ENCODE measurements at regions not wholly inside any gene's neighbourhood (a gene's known extent, or its start where the extent isn't known, plus 50 kb on each side); places are given as distances from the start of the nearest gene placed in this dataset.

- TF ChIP-seq CTCF (IDR thresholded peaks at IDR 0.05; ENCODE audit: low read depth, low read length, missing control alignments): no peak
- DNase-seq (ENCODE audit: extremely low read depth, low read depth): no peak
- H3K4me3 ChIP-seq (replicated peaks; ENCODE audit: low read depth, low read length): no peak overlapping the region
These were observed 258.5 kb upstream of the DDX18 start for GRCh38 chr2:117555965-117556364.

- DNase-seq (ENCODE audit: extremely low read depth, low read depth): no peak
- TF ChIP-seq CTCF (IDR thresholded peaks at IDR 0.05; ENCODE audit: low read depth, low read length, missing control alignments): no peak
- no peak overlapping the region for H3K4me3 ChIP-seq (replicated peaks; ENCODE audit: low read depth, low read length)
These were observed 256.9 kb upstream of the DDX18 start for GRCh38 chr2:117557626-117558025.

- no peak overlapping the region for H3K4me3 ChIP-seq (replicated peaks; ENCODE audit: low read depth, low read length)
- no peak for DNase-seq (ENCODE audit: extremely low read depth, low read depth)
- no peak for TF ChIP-seq CTCF (IDR thresholded peaks at IDR 0.05; ENCODE audit: low read depth, low read length, missing control alignments)
These were observed 251.8 kb upstream of the DDX18 start for GRCh38 chr2:117562654-117563053.

GRCh38 chr2:117571590-117572349 is 242.7 kb upstream of the DDX18 start:
- no peak for TF ChIP-seq CTCF (IDR thresholded peaks at IDR 0.05; ENCODE audit: low read depth, low read length, missing control alignments)
- H3K4me3 ChIP-seq (replicated peaks; ENCODE audit: low read depth, low read length): no peak overlapping the region
- no peak for DNase-seq (ENCODE audit: extremely low read depth, low read depth)

- TF ChIP-seq CTCF (IDR thresholded peaks at IDR 0.05; ENCODE audit: low read depth, low read length, missing control alignments): no peak
- no peak for DNase-seq (ENCODE audit: extremely low read depth, low read depth)
- no peak overlapping the region for H3K4me3 ChIP-seq (replicated peaks; ENCODE audit: low read depth, low read length)
These were observed 227.2 kb upstream of the DDX18 start for GRCh38 chr2:117587310-117587709.

- TF ChIP-seq CTCF (IDR thresholded peaks at IDR 0.05; ENCODE audit: low read depth, low read length, missing control alignments): no peak
- no peak overlapping the region for H3K4me3 ChIP-seq (replicated peaks; ENCODE audit: low read depth, low read length)
- no peak for DNase-seq (ENCODE audit: extremely low read depth, low read depth)
These were observed 211.4 kb upstream of the DDX18 start for GRCh38 chr2:117603060-117603459.

GRCh38 chr2:117603567-117603966 is 210.9 kb upstream of the DDX18 start:
- H3K4me3 ChIP-seq (replicated peaks; ENCODE audit: low read depth, low read length): no peak overlapping the region
- TF ChIP-seq CTCF (IDR thresholded peaks at IDR 0.05; ENCODE audit: low read depth, low read length, missing control alignments): no peak
- DNase-seq (ENCODE audit: extremely low read depth, low read depth): no peak
